OCI-LY1 (cell line): ENCODE measurements at regions not wholly inside any gene's neighbourhood (a gene's known extent, or its start where the extent isn't known, plus 50 kb on each side); places are given as distances from the start of the nearest gene placed in this dataset.

Experiments used
- H2AFZ ChIP-seq: fragments of 200-600 bp; sonication (generic), shearing (Covaris generic); 2 replicates; pipeline ENCODE4 v1.6.0; 2014; ENCODE audit warnings: antibody characterized with exemption, mild to moderate bottlenecking, low read length
- H3F3A ChIP-seq: fragments of 200-600 bp; sonication (generic), shearing (Covaris generic); 2 replicates; pipeline ENCODE4 v1.6.0; 2014; ENCODE audit warnings: mild to moderate bottlenecking, antibody characterized with exemption, low read length, moderate library complexity; ENCODE audit not compliant: insufficient read depth
- H3K27ac ChIP-seq: fragments of 200-600 bp; sonication (generic); 2 replicates; pipeline ENCODE4 v1.5.1; 2014; ENCODE audit warnings: low read length, mixed run types, mild to moderate bottlenecking, low read depth; ENCODE audit not compliant: poor library complexity, severe bottlenecking
- H3K27me3 ChIP-seq: fragments of 200-600 bp; sonication (generic); 2 replicates; pipeline ENCODE4 v1.6.0; 2014; ENCODE audit warnings: antibody characterized with exemption, mild to moderate bottlenecking, low read length, moderate library complexity; ENCODE audit not compliant: insufficient read depth
- H3K36me3 ChIP-seq: fragments of 200-600 bp; sonication (generic); 2 replicates; pipeline ENCODE4 v1.6.1; 2014; ENCODE audit warnings: mild to moderate bottlenecking, antibody characterized with exemption, low read length, moderate library complexity, mixed read lengths; ENCODE audit not compliant: insufficient read depth
- H3K4me1 ChIP-seq: fragments of 200-600 bp; sonication (generic); 2 replicates; pipeline ENCODE4 v1.5.1; 2014; ENCODE audit warnings: mild to moderate bottlenecking, low read length, moderate library complexity; ENCODE audit not compliant: insufficient read depth, severe bottlenecking
- H3K4me2 ChIP-seq: fragments of 200-600 bp; sonication (generic), shearing (Covaris generic); 2 replicates; pipeline ENCODE4 v1.6.1; 2014; ENCODE audit warnings: low read length
- H3K4me3 ChIP-seq: fragments of 200-600 bp; sonication (generic); 2 replicates; pipeline ENCODE4 v1.5.1; 2014; ENCODE audit warnings: low read length, low read depth, mild to moderate bottlenecking, mixed read lengths; ENCODE audit not compliant: poor library complexity, severe bottlenecking
- H3K79me2 ChIP-seq: fragments of 200-600 bp; shearing (Covaris generic); 2 replicates; pipeline ENCODE4 v1.6.1; 2016; ENCODE audit warnings: mixed run types, low read length, mixed read lengths; ENCODE audit not compliant: insufficient read depth
- H3K9ac ChIP-seq: fragments of 200-600 bp; sonication (generic), shearing (Covaris generic); 2 replicates; pipeline ENCODE4 v1.6.1; 2014; ENCODE audit warnings: mild to moderate bottlenecking, low read length, mixed read lengths
- H3K9me2 ChIP-seq: fragments of 200-600 bp; sonication (generic), shearing (Covaris generic); 2 replicates; pipeline ENCODE4 v1.6.1; 2014; ENCODE audit warnings: low read depth, mild to moderate bottlenecking, low read length, mixed read lengths
- H3K9me3 ChIP-seq: fragments of 200-600 bp; shearing (Covaris generic); 2 replicates; pipeline ENCODE4 v1.6.1; 2014; ENCODE audit warnings: low read length, mixed read lengths
- H4K20me1 ChIP-seq: fragments of 200-600 bp; sonication (generic), shearing (Covaris generic); 2 replicates; pipeline ENCODE4 v1.6.0; 2016; ENCODE audit warnings: mild to moderate bottlenecking, low read length; ENCODE audit not compliant: insufficient read depth
- CTCF ChIP-seq: fragments of 200-600 bp; sonication (generic), shearing (Covaris generic); IDR thresholded peaks from 2 replicates; pipeline ENCODE4 v1.5.1; 2017; ENCODE audit warnings: mild to moderate bottlenecking, antibody characterized with exemption, low read length, moderate library complexity, mixed read lengths
- EZH2 ChIP-seq: fragments of 200-600 bp; sonication (generic), shearing (Covaris generic); IDR thresholded peaks from 2 replicates; pipeline ENCODE4 v1.8.0; 2017; ENCODE audit warnings: borderline replicate concordance, mixed run types, mild to moderate bottlenecking, antibody characterized with exemption, low read length, moderate library complexity, mixed read lengths

DNA sequence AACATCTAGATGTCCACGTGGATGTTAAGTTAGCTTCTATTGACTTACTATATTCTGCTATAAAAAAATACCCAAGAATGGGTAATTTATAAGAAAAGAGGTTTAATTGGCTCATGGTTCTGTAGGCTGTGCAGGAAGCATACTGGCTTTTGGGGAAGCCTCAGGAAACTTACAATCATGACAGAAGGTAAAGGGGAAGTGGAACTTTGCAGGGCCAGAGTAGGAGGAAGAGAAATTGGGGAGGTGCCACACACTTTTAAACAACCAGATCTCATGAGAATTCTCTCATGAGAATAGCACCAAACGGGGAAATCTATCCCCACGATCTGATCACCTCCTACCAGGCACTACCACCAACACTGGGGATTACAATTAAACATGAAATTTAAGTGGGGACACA, 689.3 kb downstream of the METTL15 start:
- Histone ChIP-seq H3K9ac (no peak overlapping the region), H3K79me2 (no peaks in the 10 kb centered on the region), H3K4me1 (no peaks in the 10 kb centered on the region), H3K9me2 (no peaks in the 10 kb centered on the region), H3K4me2 (no peak overlapping the region), H3F3A (no peaks in the 10 kb centered on the region), H2AFZ (no peak overlapping the region), H4K20me1 (no peaks in the 10 kb centered on the region), H3K4me3 (no peak overlapping the region), H3K36me3 (no peaks in the 10 kb centered on the region), H3K27ac (no peak overlapping the region), H3K27me3 (no peaks in the 10 kb centered on the region), H3K9me3 (no peaks in the 10 kb centered on the region)
- no peak for TF ChIP-seq CTCF
- TF ChIP-seq EZH2: no peak

DNA sequence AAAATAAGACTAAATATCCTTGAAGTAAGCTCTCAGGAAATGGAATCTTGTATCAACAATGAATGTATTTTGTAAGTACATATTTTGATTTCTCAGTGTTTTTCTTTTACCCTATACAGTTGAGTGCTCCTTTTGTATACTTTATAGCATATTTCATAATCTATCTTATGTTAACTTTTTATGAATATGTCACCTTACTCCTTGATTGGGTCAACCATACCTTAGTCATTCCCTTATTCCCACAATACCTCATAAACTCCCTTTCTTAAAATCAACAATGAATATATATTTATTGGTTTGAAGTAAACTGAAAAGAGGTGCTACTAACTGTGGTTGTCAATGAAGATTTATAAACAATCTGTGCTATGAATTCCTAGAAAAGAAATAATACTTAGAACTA, 686.2 kb downstream of the METTL15 start:
- no peaks in the 10 kb centered on the region for H3K36me3 ChIP-seq
- H3K4me2 ChIP-seq: no peak overlapping the region
- no peaks in the 10 kb centered on the region for H4K20me1 ChIP-seq
- no peaks in the 10 kb centered on the region for H3K79me2 ChIP-seq
- H2AFZ ChIP-seq: no peak overlapping the region
- TF ChIP-seq EZH2 (no peak), CTCF (no peak)
- no peak overlapping the region for H3K27ac ChIP-seq
- no peaks in the 10 kb centered on the region for H3K9me2 ChIP-seq
- H3F3A ChIP-seq: no peaks in the 10 kb centered on the region
- H3K27me3 ChIP-seq: no peaks in the 10 kb centered on the region
- H3K9ac ChIP-seq: no peak overlapping the region
- H3K9me3 ChIP-seq: no peaks in the 10 kb centered on the region
- H3K4me3 ChIP-seq: no peak overlapping the region
- no peaks in the 10 kb centered on the region for H3K4me1 ChIP-seq

- H3K79me2 ChIP-seq: no peaks in the 10 kb centered on the region
- no peaks in the 10 kb centered on the region for H3F3A ChIP-seq
- no peaks in the 10 kb centered on the region for H3K9me3 ChIP-seq
- no peak overlapping the region for H3K9ac ChIP-seq
- no peaks in the 10 kb centered on the region for H3K27me3 ChIP-seq
- no peak for TF ChIP-seq EZH2
- TF ChIP-seq CTCF: no peak
- no peaks in the 10 kb centered on the region for H3K36me3 ChIP-seq
- H3K27ac ChIP-seq: no peak overlapping the region
- H3K4me1 ChIP-seq: no peaks in the 10 kb centered on the region
- H3K4me3 ChIP-seq: no peak overlapping the region
- no peaks in the 10 kb centered on the region for H4K20me1 ChIP-seq
- H3K9me2 ChIP-seq: no peaks in the 10 kb centered on the region
- H2AFZ ChIP-seq: no peak overlapping the region
- no peak overlapping the region for H3K4me2 ChIP-seq
Observed at GRCh38 chr11:28793282-28793738, 685.1 kb downstream of the METTL15 start.
